DOHH2 (cell line): ENCODE measurements at regions not wholly inside any gene's neighbourhood (a gene's known extent, or its start where the extent isn't known, plus 50 kb on each side); places are given as distances from the start of the nearest gene placed in this dataset.

Source experiments
- H3F3A ChIP-seq: fragments of 200-600 bp; sonication (generic), shearing (Covaris generic); 2 replicates; pipeline ENCODE4 v1.6.0; 2016; ENCODE audit warnings: antibody characterized with exemption, mild to moderate bottlenecking; ENCODE audit not compliant: control insufficient read depth, insufficient read depth
- H3K27ac ChIP-seq: fragments of 200-600 bp; sonication (generic); 2 replicates; pipeline ENCODE4 v1.5.1; 2014; ENCODE audit warnings: low read depth, mild to moderate bottlenecking, low read length, moderate library complexity
- H3K27me3 ChIP-seq: fragments of 200-600 bp; sonication (generic); 2 replicates; pipeline ENCODE4 v1.6.1; 2014; ENCODE audit warnings: mild to moderate bottlenecking, low read length, mixed read lengths; ENCODE audit not compliant: control insufficient read depth
- H3K36me3 ChIP-seq: fragments of 200-600 bp; sonication (generic); 2 replicates; pipeline ENCODE4 v1.6.1; 2014; ENCODE audit warnings: mild to moderate bottlenecking, low read length, moderate library complexity, mixed read lengths; ENCODE audit not compliant: control insufficient read depth
- H3K4me1 ChIP-seq: fragments of 200-600 bp; sonication (generic); 2 replicates; pipeline ENCODE4 v1.6.1; 2014; ENCODE audit warnings: mild to moderate bottlenecking, low read length, mixed read lengths; ENCODE audit not compliant: control insufficient read depth
- H3K4me2 ChIP-seq: fragments of 200-600 bp; sonication (generic); 2 replicates; pipeline ENCODE4 v1.6.0; 2014; ENCODE audit warnings: mild to moderate bottlenecking, low read length, moderate library complexity
- H3K4me3 ChIP-seq: fragments of 200-600 bp; sonication (generic); 2 replicates; pipeline ENCODE4 v1.5.1; 2014; ENCODE audit warnings: mild to moderate bottlenecking, low read length, mixed read lengths
- H3K79me2 ChIP-seq: fragments of 200-600 bp; sonication (generic); 2 replicates; pipeline ENCODE4 v1.6.1; 2014; ENCODE audit warnings: mild to moderate bottlenecking, low read length, mixed read lengths; ENCODE audit not compliant: control insufficient read depth
- H3K9me2 ChIP-seq: fragments of 200-600 bp; sonication (generic); replicated peaks from 2 replicates; pipeline ENCODE4 v1.6.1; 2014; ENCODE audit warnings: mild to moderate bottlenecking, low read length, mixed read lengths; ENCODE audit not compliant: control insufficient read depth
- H3K9me3 ChIP-seq: fragments of 200-600 bp; sonication (generic); 2 replicates; pipeline ENCODE4 v1.6.1; 2014; ENCODE audit warnings: antibody characterized with exemption, low read length, mixed read lengths; ENCODE audit not compliant: control insufficient read depth, insufficient read depth
- H4K20me1 ChIP-seq: fragments of 200-600 bp; sonication (generic); 2 replicates; pipeline ENCODE4 v1.6.0; 2014; ENCODE audit warnings: low read depth, mild to moderate bottlenecking, antibody characterized with exemption, low read length, moderate library complexity; ENCODE audit not compliant: control insufficient read depth, insufficient read depth
- CTCF ChIP-seq: fragments of 200-600 bp; sonication (generic); IDR thresholded peaks from one replicate; pipeline ENCODE4 v1.5.1; 2014; ENCODE audit warnings: antibody characterized with exemption, mild to moderate bottlenecking, low read depth, low read length; ENCODE audit not compliant: poor library complexity, severe bottlenecking
- EZH2phosphoT487 ChIP-seq: fragments of 200-600 bp; sonication (generic); IDR thresholded peaks from 2 replicates; pipeline ENCODE4 v1.6.1; 2017; ENCODE audit warnings: borderline replicate concordance, mild to moderate bottlenecking, antibody characterized with exemption, low read length, moderate library complexity, mixed read lengths

GRCh38 chr5:167638816-167639215 lies 652.6 kb upstream of the WWC1 start:
- Histone ChIP-seq H3K79me2 (no peaks in the 10 kb centered on the region), H3F3A (no peaks in the 10 kb centered on the region), H3K27ac (no peak overlapping the region), H3K36me3 (no peaks in the 10 kb centered on the region), H3K9me2 (no peaks in the 10 kb centered on the region), H3K27me3 (no peaks in the 10 kb centered on the region), H4K20me1 (no peaks in the 10 kb centered on the region), H3K4me2 (no peak overlapping the region), H3K4me3 (no peak overlapping the region), H3K9me3 (no peaks in the 10 kb centered on the region), H3K4me1 (no peaks in the 10 kb centered on the region)
- TF ChIP-seq EZH2phosphoT487 (no peak), CTCF (no peak)

DNA sequence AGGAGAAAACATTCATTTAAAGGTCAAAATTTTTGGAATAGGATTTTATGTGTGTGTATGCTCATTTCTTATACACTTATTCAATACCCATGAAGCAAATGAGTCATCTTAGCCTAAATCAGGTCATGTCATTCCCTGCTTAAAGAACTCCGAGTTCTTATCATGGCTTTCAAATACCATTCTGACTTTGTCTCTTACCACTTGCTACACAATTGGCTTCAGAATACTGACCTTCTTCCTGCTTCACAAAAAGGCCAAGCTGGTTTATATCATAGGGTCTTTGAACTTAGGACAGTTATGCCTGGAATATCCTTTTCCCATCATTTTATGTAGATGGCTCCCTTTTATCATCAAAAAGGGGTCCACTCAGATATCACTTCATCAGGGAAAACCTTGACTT lies 652.2 kb upstream of the WWC1 start:
- Histone ChIP-seq H3K9me2 (no peaks in the 10 kb centered on the region), H3K4me2 (no peak overlapping the region), H3K79me2 (no peaks in the 10 kb centered on the region), H3K27ac (no peak overlapping the region), H3K36me3 (no peaks in the 10 kb centered on the region), H4K20me1 (no peaks in the 10 kb centered on the region), H3K9me3 (no peaks in the 10 kb centered on the region), H3K4me3 (no peak overlapping the region), H3F3A (no peaks in the 10 kb centered on the region), H3K27me3 (no peaks in the 10 kb centered on the region), H3K4me1 (no peaks in the 10 kb centered on the region)
- no peak for TF ChIP-seq EZH2phosphoT487
- no peak for TF ChIP-seq CTCF

DNA sequence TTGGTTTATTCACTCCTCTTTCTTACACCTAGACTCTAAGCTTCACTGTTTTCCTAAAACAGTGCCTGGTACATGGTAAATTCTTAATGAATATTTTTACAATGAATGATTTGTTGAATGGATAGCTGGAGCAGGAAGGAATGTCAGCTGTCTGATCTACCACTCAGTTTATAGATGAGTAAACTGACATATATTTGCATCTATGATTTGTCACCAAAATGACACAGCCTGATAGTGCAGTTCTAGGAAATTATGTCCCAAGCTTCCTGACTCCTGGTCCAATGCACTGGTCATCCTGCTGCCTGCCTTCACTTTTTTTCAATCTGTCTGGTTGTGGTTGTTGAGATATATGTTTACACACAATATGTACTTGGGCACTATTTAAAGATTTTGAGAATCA lies 651.7 kb upstream of the WWC1 start:
- Histone ChIP-seq H3K27me3 (no peaks in the 10 kb centered on the region), H3K36me3 (no peaks in the 10 kb centered on the region), H3K79me2 (no peaks in the 10 kb centered on the region), H4K20me1 (no peaks in the 10 kb centered on the region), H3K4me1 (no peaks in the 10 kb centered on the region), H3F3A (no peaks in the 10 kb centered on the region), H3K27ac (no peak overlapping the region), H3K9me2 (no peaks in the 10 kb centered on the region), H3K9me3 (no peaks in the 10 kb centered on the region), H3K4me3 (no peak overlapping the region), H3K4me2 (no peak overlapping the region)
- TF ChIP-seq CTCF, result no peak
- TF ChIP-seq EZH2phosphoT487, result no peak

- Histone ChIP-seq H3K4me2 (no peak overlapping the region), H3K27ac (no peak overlapping the region)
These were observed 649.3 kb upstream of the WWC1 start for GRCh38 chr5:167642181-167642580.

More at GRCh38 chr5:167642181-167642580, 649.3 kb upstream of the WWC1 start:
- Histone ChIP-seq H3K27me3 (no peaks in the 10 kb centered on the region), H4K20me1 (no peaks in the 10 kb centered on the region), H3F3A (no peaks in the 10 kb centered on the region), H3K4me1 (no peaks in the 10 kb centered on the region), H3K4me3 (no peak overlapping the region), H3K9me3 (no peaks in the 10 kb centered on the region), H3K79me2 (no peaks in the 10 kb centered on the region), H3K9me2 (no peaks in the 10 kb centered on the region), H3K36me3 (no peaks in the 10 kb centered on the region)
- TF ChIP-seq CTCF (no peak), EZH2phosphoT487 (no peak)
